ENCODE measurements at regions not wholly inside any gene's neighbourhood (a gene's known extent, or its start where the extent isn't known, plus 50 kb on each side); places are given as distances from the start of the nearest gene placed in this dataset.

DNA sequence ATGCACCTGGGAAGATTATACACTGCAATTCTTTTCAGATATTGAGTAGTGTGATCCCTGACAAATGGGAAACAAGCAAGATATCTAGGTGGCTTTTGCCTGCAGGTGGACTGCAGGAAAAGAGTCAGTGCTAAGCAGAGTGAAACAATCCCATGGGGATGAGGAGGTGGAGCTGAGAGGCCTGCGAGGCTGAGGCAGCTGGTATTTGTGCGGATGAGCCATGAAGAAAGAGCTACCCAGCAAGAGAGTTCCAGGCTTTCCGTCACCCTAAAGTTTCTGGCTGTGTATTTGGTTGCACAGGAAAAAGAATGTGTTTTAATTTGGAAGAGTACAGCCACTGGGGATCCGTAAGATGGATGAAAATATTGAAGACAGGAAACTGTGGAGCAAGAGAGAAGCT, 714.1 kb upstream of the COBL start:
- H3K4me1 ChIP-seq = no peaks in the 10 kb centered on the region
- H3K36me3 ChIP-seq = no peaks in the 10 kb centered on the region
- no peak for TF ChIP-seq POLR2A (IDR thresholded peaks at IDR 0.05; ENCODE audit: low read depth)
- TF ChIP-seq POLR2AphosphoS5 (IDR thresholded peaks at IDR 0.05) = no peak
- TF ChIP-seq EP300 (IDR thresholded peaks at IDR 0.05) = no peak
- TF ChIP-seq, protein P1, sequence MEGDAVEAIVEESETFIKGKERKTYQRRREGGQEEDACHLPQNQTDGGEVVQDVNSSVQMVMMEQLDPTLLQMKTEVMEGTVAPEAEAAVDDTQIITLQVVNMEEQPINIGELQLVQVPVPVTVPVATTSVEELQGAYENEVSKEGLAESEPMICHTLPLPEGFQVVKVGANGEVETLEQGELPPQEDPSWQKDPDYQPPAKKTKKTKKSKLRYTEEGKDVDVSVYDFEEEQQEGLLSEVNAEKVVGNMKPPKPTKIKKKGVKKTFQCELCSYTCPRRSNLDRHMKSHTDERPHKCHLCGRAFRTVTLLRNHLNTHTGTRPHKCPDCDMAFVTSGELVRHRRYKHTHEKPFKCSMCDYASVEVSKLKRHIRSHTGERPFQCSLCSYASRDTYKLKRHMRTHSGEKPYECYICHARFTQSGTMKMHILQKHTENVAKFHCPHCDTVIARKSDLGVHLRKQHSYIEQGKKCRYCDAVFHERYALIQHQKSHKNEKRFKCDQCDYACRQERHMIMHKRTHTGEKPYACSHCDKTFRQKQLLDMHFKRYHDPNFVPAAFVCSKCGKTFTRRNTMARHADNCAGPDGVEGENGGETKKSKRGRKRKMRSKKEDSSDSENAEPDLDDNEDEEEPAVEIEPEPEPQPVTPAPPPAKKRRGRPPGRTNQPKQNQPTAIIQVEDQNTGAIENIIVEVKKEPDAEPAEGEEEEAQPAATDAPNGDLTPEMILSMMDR (IDR thresholded peaks at IDR 0.05) = no peak
- 56% methylated on average over 4 of the region's 4 CpGs for WGBS
- DNase-seq (ENCODE audit: extremely low spot score) = no peak
- intact Hi-C loops (cut with DNase I) = no loop called here
- no peak overlapping the region for H3K27ac ChIP-seq (replicated peaks in 1 of 4)
- H3K9me3 ChIP-seq = no peaks in the 10 kb centered on the region
- H3K4me3 ChIP-seq = no peak overlapping the region
- H3K27me3 ChIP-seq = no peaks in the 10 kb centered on the region

DNA sequence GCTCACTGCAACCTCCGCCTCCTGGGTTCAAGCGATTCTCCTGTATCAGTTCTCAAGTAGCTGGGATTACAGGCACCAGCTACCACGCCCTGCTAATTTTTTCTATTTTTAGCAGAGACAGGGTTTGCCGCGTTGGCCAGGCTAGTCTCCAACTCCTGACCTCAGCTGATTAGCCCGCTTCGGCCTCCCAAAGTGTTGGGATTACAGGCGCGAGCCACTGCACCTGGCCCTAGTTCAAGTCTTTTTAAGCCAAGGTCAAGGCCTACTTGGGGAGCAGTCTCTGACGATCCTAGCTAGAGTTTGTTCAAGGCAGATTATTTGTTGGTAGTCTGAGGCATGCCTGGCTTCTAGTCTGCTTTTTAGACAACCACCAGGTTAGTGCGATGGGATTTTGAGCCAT, 709.5 kb upstream of the COBL start:
- no peak overlapping the region for H3K27ac ChIP-seq (replicated peaks in 1 of 4)
- TF ChIP-seq POLR2AphosphoS5 (IDR thresholded peaks at IDR 0.05) (no peak), EP300 (IDR thresholded peaks at IDR 0.05) (no peak), POLR2A (IDR thresholded peaks at IDR 0.05; ENCODE audit: low read depth) (no peak)
- TF ChIP-seq, protein P1 (IDR thresholded peaks at IDR 0.05) = no peak
- WGBS = 96% methylated on average over 4 of the region's 11 CpGs
- no peak for DNase-seq (ENCODE audit: extremely low spot score)
- no peak overlapping the region for H3K4me3 ChIP-seq
- no peaks in the 10 kb centered on the region for H3K4me1 ChIP-seq
- H3K9me3 ChIP-seq = no peaks in the 10 kb centered on the region
- intact Hi-C loops (cut with DNase I) = no loop called here
- H3K36me3 ChIP-seq = no peaks in the 10 kb centered on the region
- no peaks in the 10 kb centered on the region for H3K27me3 ChIP-seq

DNA sequence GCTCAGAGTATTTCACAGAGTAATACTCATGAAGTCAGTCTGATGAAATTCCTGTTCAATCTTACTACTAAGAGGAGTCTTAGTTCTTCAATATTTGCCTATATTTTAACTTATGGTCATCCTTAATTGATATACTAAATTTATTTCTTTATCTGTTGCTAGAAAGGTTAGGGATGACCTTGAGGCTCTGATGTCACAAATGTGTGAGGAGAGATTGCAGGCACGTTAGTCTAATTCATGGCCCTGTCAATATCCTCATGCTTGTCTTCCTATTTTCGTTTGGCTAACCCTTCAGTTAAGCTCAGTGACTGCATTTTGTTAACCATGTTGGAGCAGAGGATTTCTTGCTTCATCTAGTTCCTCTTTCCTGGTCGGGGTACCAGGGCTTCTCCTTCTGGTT, 704.7 kb upstream of the COBL start:
- TF ChIP-seq POLR2AphosphoS5 (IDR thresholded peaks at IDR 0.05) (no peak), POLR2A (IDR thresholded peaks at IDR 0.05; ENCODE audit: low read depth) (no peak), EP300 (IDR thresholded peaks at IDR 0.05) (no peak)
- TF ChIP-seq, protein P1 (IDR thresholded peaks at IDR 0.05) = no peak
- 38% methylated on average over 3 of the region's 3 CpGs for WGBS
- no peaks in the 10 kb centered on the region for H3K9me3 ChIP-seq
- DNase-seq (ENCODE audit: extremely low spot score) = no peak
- no peak overlapping the region for H3K4me3 ChIP-seq
- H3K36me3 ChIP-seq = no peaks in the 10 kb centered on the region
- no peak overlapping the region for H3K27ac ChIP-seq (replicated peaks in 1 of 4)
- intact Hi-C loops (cut with DNase I) = no loop called here
- no peaks in the 10 kb centered on the region for H3K27me3 ChIP-seq
- no peaks in the 10 kb centered on the region for H3K4me1 ChIP-seq

DNA sequence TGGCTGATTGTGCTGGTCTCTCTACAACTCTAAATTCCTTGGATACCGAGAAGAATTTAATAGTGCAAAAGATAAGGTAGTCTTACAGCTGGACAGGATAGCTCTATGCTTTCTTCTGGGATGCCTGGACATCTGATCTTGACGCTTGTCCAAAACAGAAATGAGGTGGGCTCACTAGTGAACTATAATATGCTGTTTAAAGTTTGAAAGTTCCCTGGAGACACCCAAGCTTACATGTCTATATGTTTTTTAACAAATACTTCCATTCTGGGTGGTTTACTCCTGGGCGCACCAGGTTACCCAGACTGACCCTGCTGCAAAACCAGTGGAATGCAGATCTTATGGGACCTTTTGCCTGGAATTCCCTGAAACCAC, 702.1 kb upstream of the COBL start:
- Histone ChIP-seq H3K27me3 (no peaks in the 10 kb centered on the region), H3K4me1 (no peaks in the 10 kb centered on the region), H3K36me3 (no peaks in the 10 kb centered on the region), H3K4me3 (no peak overlapping the region), H3K9me3 (no peaks in the 10 kb centered on the region), H3K27ac (replicated peaks in 1 of 4) (no peak overlapping the region)
- intact Hi-C loops (cut with DNase I) = no loop called here
- no peak for DNase-seq (ENCODE audit: extremely low spot score)
- WGBS = 87% methylated on average over 3 of the region's 3 CpGs
- TF ChIP-seq, protein P1 (IDR thresholded peaks at IDR 0.05) = no peak
- TF ChIP-seq POLR2AphosphoS5 (IDR thresholded peaks at IDR 0.05) (no peak), POLR2A (IDR thresholded peaks at IDR 0.05; ENCODE audit: low read depth) (no peak), EP300 (IDR thresholded peaks at IDR 0.05) (no peak)
